ENCODE measurements at regions not wholly inside any gene's neighbourhood (a gene's known extent, or its start where the extent isn't known, plus 50 kb on each side); places are given as distances from the start of the nearest gene placed in this dataset.
"Not testable (repeated sequence)": the region's sequence is repeated elsewhere in the genome, so short reads cannot be mapped to it uniquely, and the experiment has no call there.

DNA sequence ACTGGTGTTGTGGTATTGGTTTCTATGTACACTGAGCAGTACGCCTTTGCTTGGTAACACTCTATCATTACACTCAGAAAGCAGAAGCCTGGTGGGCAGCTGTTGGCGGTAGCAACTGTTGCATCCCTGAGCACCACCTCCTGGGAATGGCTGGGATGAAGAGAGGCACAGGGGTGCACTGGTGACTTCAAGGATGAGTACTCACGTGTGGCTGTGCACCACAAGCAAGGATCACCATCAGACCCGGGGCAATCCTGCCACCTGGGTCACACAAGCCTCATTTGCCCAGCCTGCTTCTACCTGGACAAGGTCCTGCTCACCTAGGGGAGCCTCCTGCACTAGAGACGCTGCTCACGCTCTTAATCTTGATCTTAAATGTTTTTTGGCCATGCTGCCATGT, 336.4 kb downstream of the SI start:
- FAIRE-seq, result no peak

- FAIRE-seq, result no peak
Measured at GRCh38 chr3:164737174-164737573, 341.1 kb downstream of the SI start.

- FAIRE-seq, result no peak
Measured at GRCh38 chr3:164732166-164732565, 346.1 kb downstream of the SI start.

DNA sequence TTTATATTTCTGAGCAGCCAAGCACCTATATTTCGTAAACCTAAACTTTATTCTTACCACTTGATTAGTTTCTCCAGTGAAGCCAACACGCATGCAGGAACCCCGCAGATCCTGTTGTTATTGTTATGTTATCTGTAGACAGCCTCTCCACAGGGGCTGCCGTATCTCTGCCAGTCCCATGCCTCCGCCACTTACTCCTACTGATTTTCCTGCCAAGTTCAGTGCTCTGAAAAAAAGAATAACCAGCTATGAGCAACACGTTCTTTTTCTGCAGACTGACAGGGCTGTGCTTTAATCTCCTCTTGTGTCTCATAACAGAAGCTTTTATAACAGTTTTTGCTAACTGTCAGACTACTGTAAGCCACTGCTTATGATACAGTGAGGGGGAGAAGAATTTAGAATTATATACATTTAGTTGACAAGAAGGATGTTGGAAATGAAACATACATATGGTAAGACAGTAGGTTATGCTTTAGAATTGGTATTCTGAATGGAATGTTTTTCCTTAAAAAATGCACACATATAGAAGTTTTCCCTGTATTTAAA, 347.4 kb downstream of the SI start:
- FAIRE-seq, result no peak

DNA sequence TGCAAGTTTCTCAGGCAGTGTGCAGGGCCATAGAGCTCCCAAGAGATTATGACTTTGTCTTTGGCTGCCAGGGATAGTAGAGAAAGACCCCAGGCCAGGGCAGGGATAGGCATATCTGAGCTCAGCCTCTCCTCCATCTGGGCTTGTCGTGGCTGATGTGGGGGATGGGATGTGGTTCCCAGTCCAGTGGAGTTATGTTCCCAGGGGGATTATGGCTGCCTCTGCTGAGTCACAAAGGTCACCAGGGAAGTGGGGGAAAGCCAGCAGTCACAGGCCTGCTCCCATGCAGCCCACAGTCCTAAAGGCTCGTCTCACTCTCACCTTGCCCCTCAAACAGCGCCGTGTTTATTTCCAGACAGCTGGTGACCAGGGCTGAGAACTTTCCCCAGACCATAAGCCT, 354.9 kb downstream of the SI start:
- no peak for FAIRE-seq

- not testable (repeated sequence) for FAIRE-seq
Measured at GRCh38 chr3:164702808-164703207, 375.5 kb downstream of the SI start.

DNA sequence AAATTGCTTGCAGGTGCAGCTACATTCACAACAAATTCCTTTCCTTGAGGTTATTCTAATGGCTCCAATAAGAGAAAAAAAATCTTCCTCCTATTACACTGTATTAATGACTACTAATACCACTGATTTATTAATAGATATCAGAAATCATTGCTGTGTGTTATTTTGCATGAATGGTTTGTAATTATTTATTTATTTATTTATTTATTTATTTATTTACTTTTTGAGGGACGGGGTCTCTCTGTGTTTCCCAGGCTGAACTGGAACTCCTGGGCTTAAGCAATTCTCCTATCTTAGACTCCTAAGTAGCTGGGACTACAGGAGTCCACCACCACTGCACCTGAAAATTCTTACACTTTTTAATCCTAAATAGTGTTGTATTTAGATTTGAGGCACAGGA, 390.4 kb downstream of the SI start:
- no peak for FAIRE-seq

DNA sequence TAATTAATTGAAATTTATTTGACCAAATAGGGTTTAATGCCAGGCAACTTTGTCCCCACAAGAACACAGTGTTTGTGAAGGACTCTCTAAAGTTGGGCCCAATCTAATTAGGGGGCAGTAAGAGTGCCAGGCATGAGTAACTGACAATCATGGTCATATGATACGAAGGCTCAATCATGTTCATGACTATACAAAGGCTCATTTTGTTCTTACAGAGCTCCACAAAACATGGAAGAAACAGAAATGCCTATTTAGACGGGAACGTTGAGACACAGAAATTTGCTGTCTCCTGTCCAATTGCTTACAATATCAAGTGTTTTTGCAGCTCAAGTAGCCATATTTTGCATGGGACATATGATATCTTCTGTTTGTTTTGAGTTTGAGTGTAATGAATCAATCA, 391.1 kb downstream of the SI start:
- no peak for FAIRE-seq

DNA sequence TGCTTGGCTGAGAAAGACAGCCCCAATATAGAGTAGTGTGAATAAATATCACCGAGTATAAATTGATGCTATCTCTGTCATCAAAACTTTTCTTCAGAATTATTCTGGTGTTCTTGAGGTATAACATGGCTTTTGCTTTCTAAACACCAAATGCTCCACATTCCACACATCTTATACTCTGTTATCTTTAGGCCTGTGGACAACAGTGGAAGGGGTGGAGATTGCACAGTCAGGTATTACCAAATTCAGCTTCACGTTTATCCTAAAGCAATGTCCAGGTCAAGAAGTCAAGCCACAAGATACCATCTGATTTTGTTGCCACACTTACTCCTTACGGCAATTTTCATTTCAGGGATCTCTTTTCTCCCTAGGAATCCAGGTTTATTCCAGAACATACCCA, 394.8 kb downstream of the SI start:
- no peak for FAIRE-seq

DNA sequence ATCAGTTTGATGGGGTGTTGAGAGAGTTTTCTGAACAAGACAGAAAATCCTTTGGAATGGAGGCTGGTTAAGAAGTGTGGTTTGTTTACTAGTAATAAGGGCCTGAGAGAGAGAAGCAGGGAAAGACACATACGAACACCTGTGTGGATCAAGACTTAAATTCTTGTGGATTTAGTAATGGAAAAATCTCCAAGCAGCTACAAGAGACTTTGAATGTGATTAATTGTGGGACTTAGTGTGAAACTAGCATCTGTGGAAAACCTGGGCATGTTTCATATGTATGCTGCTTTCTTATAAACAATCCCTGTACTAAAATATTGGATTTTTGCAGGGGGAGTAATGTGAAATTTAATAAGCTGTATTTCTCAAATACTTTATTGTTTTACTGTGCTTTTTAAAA, 399.1 kb downstream of the SI start:
- FAIRE-seq, result no peak

- FAIRE-seq, result no peak
Measured at GRCh38 chr3:164677317-164677716, 401.0 kb downstream of the SI start.

GRCh38 chr3:164673738-164674137, 404.6 kb downstream of the SI start:
- no peak for FAIRE-seq

- no peak for FAIRE-seq
Measured at GRCh38 chr3:164658125-164658524, 420.2 kb downstream of the SI start.

- FAIRE-seq, result no peak
Measured at GRCh38 chr3:164657631-164658030, 420.7 kb downstream of the SI start.

DNA sequence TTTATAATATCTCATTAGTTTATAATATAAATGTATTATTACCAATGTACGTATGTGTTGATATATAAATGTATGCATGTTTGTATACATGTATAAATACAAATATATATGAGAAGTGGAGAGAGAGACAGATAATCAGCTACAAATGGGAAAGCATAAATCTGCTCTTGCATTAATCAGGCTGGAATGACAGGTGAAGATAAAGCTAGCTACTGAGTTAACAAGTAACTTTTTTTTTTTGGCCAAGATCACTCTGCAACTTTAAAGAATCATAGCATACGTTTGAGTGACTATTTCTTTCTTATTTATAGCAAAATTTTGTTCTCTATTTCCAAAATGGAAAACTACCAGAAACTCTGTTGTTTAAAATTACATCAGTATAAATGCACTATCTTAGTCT, 422.8 kb downstream of the SI start:
- FAIRE-seq, result no peak

DNA sequence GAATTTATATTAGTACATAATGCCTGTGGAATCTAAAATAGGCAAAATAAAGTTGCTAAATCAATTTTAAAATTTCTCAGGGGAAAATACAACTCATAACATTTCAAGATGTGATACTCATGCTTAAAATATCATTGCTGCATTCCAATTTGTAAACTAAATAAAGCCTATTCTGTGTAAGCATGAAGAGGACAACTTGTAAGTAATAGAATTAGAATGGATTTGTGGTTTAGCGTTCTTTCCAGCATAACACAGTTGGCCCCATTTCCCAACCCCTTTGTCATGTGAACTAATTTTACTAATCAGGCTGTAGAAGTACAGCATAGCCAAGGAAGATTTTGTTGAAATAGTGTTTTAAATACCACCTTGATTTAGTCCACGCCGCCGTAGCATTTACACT, 437.2 kb downstream of the SI start:
- FAIRE-seq, result no peak

GRCh38 chr3:164640591-164640990, 437.7 kb downstream of the SI start:
- FAIRE-seq, result no peak

DNA sequence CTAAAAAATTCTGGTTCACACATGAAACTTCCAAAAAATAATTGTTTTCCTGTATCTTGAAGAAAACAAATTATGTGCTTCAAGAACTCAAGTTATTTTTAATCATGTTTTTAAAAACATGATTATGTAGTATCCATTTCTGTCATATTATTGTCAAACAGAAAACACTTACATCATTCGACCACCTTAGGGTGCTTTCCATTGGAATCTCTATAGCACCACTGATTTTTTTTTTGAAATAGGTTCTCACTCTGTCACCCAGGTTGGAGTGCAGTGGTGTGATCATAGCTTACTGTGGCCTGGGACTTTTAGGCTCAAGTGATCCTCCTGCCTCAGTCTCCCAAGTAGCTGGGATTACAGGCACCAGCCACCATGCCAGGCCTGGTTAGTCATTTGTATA, 457.3 kb downstream of the SI start:
- no peak for FAIRE-seq

DNA sequence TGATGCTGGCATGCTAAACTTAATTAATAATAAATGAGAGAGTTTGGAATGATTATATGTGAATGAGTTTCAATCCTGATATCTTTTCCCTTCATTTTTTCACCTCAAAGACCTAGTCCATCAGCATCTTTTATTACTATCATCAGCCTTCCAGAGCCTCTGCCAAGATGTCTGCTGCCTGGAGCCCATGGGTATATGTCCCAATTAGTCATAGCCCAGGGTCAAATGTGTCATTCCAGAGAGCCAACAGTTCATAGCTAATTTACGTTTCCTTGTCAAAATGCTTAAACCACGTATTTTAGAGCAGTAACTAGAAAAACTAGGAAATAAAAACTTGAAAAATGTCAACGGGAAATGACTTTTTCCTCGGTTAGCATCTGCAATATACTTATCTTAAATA, 457.9 kb downstream of the SI start:
- FAIRE-seq, result no peak

DNA sequence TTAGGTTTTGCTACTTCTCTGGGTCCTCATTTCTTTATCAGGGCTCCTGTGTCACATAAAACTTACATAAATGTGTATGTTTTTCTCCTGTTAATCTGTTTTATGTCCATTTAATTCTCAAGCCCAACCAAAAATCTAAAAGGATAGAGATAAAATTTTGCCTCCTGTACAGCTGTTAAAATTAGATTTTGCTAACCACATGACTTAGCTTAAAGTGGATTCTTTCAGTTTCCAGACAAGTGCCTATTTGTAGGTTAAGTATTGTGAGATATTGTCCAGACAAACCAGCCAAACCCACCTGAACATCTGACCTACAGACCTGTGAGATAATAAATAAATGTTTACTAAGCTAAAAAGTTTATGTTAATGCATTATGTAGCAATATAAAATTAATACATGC, 465.5 kb downstream of the SI start:
- FAIRE-seq, result no peak

DNA sequence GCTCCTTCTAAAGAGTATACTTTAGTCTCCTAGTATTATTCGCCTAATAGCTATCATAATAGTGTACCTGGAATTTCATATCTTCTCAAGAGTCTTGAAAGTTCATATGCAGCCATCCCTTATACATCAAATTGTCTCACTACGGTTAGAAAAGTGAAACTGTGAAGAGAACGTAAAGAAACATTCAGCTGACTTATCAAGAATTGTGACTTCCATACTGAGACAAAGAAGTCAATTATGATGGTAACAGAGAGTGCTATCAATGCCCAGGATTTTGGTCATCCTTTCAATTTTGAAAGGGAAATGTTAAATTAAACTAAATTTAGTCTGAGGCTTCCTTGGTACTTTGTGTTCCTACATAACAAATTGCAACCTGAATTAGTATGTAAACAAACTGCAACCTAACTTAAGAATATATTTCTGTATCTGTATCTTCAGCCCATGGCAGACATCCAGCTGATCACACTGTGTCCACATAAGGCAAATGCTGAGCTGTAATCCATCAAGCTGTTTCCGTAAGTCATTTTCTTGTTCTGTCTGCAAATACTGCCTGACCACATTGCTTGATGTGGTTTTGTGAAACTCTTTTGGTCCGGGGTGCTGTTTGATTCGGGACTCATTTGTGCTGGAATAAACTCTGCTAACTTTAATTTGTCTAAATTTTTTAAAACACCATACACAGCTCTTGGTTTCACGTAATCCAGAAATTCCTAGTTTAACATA, 469.6 kb downstream of the SI start:
- FAIRE-seq, result no peak

- no peak for FAIRE-seq
Measured at GRCh38 chr3:164604687-164605086, 473.6 kb downstream of the SI start.

GRCh38 chr3:164577667-164578210, 500.6 kb downstream of the SI start:
- FAIRE-seq, result no peak

DNA sequence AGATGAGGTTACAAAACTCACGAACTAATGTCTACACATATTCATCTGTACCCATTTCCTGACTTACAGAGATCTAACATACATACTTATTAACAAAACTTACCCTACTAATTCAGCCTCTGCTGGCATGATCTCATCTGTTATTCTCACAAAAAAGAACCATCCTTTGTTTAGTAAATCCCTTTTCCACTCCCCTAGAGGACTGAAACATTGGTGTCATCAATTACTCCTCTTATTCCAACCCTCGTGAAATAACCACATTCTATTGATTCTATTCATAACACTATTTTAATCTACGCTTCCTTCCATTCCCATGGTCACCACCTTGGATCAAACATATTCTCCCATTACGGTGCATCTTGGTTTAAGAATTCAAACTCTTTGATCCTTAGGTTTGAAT, 505.9 kb downstream of the SI start:
- FAIRE-seq, result no peak

DNA sequence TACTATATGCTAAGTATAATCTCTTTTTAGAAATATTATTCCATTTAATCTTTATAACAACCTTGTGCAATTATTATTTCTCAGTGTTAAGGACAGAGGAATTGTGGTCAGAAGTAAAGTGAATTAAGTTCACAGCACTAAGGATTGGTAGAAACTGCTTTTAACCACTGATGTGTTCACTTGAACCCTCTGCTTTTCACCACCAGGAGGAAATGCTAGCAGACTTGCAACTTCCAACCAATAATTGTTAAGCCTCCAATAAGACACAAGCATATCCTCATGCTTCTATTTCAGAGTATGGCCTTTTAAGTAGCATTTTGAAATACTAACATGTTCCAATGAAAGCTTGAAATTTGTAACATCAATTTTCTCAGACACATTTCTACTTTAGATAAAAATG, 527.4 kb downstream of the SI start:
- FAIRE-seq, result no peak

All from A204.1 (cell line).